MM.1S (cell line): ENCODE measurements at regions not wholly inside any gene's neighbourhood (a gene's known extent, or its start where the extent isn't known, plus 50 kb on each side); places are given as distances from the start of the nearest gene placed in this dataset.

Source experiments
- DNase-seq: peaks from one replicate; pipeline ENCODE4 v3.0.0-alpha.2; 2015
- H2AFZ ChIP-seq: fragments of 300-600 bp; sonication (generic); 2 replicates; pipeline ENCODE4 v1.6.0; 2016; ENCODE audit warnings: antibody characterized with exemption, low read length
- H3F3A ChIP-seq: fragments of 300-600 bp; sonication (generic); 2 replicates; pipeline ENCODE4 v1.6.1; 2016; ENCODE audit warnings: mild to moderate bottlenecking, antibody characterized with exemption, low read length, moderate library complexity, mixed read lengths; ENCODE audit not compliant: insufficient read depth
- H3K27ac ChIP-seq: fragments of 300-600 bp; sonication (generic); 2 replicates; pipeline ENCODE4 v1.5.1; 2016; ENCODE audit warnings: mild to moderate bottlenecking, low read length
- H3K27me3 ChIP-seq: fragments of 300-600 bp; sonication (generic); replicated peaks from 2 replicates; pipeline ENCODE4 v1.6.0; 2016; ENCODE audit warnings: low read length; ENCODE audit not compliant: insufficient read depth
- H3K36me3 ChIP-seq: fragments of 300-600 bp; sonication (generic); replicated peaks from 2 replicates; pipeline ENCODE4 v1.6.1; 2016; ENCODE audit warnings: mild to moderate bottlenecking, low read length, mixed read lengths; ENCODE audit not compliant: insufficient read depth
- H3K4me1 ChIP-seq: fragments of 300-600 bp; sonication (generic); 2 replicates; pipeline ENCODE4 v1.6.1; 2016; ENCODE audit warnings: low read length, mixed read lengths
- H3K4me2 ChIP-seq: fragments of 300-600 bp; sonication (generic); 2 replicates; pipeline ENCODE4 v1.6.0; 2016; ENCODE audit warnings: low read depth, low read length
- H3K4me3 ChIP-seq: fragments of 300-600 bp; sonication (generic); 2 replicates; pipeline ENCODE4 v1.5.1; 2016; ENCODE audit warnings: low read length, mixed read lengths
- H3K79me2 ChIP-seq: fragments of 300-600 bp; sonication (generic); 2 replicates; pipeline ENCODE4 v1.6.1; 2016; ENCODE audit warnings: mixed run types, low read length, mixed read lengths
- H3K9ac ChIP-seq: fragments of 300-600 bp; sonication (generic); 2 replicates; pipeline ENCODE4 v1.6.1; 2016; ENCODE audit warnings: low read length, mixed read lengths
- H3K9me2 ChIP-seq: fragments of 300-600 bp; sonication (generic); replicated peaks from 2 replicates; pipeline ENCODE4 v1.6.1; 2016; ENCODE audit warnings: mild to moderate bottlenecking, low read length, mixed read lengths; ENCODE audit not compliant: insufficient read depth
- H3K9me3 ChIP-seq: fragments of 300-600 bp; sonication (generic); replicated peaks from 2 replicates; pipeline ENCODE4 v1.6.1; 2016; ENCODE audit warnings: mild to moderate bottlenecking, low read length, mixed read lengths; ENCODE audit not compliant: insufficient read depth
- H4K20me1 ChIP-seq: fragments of 300-600 bp; sonication (generic); 2 replicates; pipeline ENCODE4 v1.6.1; 2016; ENCODE audit warnings: mild to moderate bottlenecking, low read length, moderate library complexity, mixed read lengths; ENCODE audit not compliant: insufficient read depth
- EZH2 ChIP-seq: fragments of 300-600 bp; sonication (generic); optimal IDR thresholded peaks from 2 replicates; pipeline ENCODE3; 2017; ENCODE audit warnings: low read depth, mild to moderate bottlenecking, antibody characterized with exemption, low read length, mixed read lengths
- EZH2phosphoT487 ChIP-seq: fragments of 300-600 bp; sonication (generic); IDR thresholded peaks from 2 replicates; pipeline ENCODE4 v1.6.1; 2018; ENCODE audit warnings: antibody characterized with exemption, low read length
- TF ChIP-seq, protein P1 (sequence below): fragments of 300-600 bp; sonication (generic); IDR thresholded peaks from 2 replicates; pipeline ENCODE4 v1.5.1; 2016; ENCODE audit warnings: antibody characterized with exemption, low read length, mixed read lengths

GRCh38 chr10:33710006-33710405, 375.5 kb upstream of the NRP1 start:
- no peak overlapping the region for H3K9ac ChIP-seq
- no peaks in the 10 kb centered on the region for H4K20me1 ChIP-seq
- H3F3A ChIP-seq, result no peaks in the 10 kb centered on the region
- H2AFZ ChIP-seq, result no peak overlapping the region
- no peaks in the 10 kb centered on the region for H3K4me1 ChIP-seq
- no peaks in the 10 kb centered on the region for H3K27me3 ChIP-seq
- DNase-seq, result no peak
- no peak overlapping the region for H3K27ac ChIP-seq
- H3K4me2 ChIP-seq, result no peak overlapping the region
- no peaks in the 10 kb centered on the region for H3K36me3 ChIP-seq
- no peaks in the 10 kb centered on the region for H3K9me2 ChIP-seq
- no peaks in the 10 kb centered on the region for H3K9me3 ChIP-seq
- no peaks in the 10 kb centered on the region for H3K79me2 ChIP-seq
- H3K4me3 ChIP-seq, result no peak overlapping the region
- TF ChIP-seq, protein P1, sequence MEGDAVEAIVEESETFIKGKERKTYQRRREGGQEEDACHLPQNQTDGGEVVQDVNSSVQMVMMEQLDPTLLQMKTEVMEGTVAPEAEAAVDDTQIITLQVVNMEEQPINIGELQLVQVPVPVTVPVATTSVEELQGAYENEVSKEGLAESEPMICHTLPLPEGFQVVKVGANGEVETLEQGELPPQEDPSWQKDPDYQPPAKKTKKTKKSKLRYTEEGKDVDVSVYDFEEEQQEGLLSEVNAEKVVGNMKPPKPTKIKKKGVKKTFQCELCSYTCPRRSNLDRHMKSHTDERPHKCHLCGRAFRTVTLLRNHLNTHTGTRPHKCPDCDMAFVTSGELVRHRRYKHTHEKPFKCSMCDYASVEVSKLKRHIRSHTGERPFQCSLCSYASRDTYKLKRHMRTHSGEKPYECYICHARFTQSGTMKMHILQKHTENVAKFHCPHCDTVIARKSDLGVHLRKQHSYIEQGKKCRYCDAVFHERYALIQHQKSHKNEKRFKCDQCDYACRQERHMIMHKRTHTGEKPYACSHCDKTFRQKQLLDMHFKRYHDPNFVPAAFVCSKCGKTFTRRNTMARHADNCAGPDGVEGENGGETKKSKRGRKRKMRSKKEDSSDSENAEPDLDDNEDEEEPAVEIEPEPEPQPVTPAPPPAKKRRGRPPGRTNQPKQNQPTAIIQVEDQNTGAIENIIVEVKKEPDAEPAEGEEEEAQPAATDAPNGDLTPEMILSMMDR, result no peak
- TF ChIP-seq EZH2, result no peak

- no peaks in the 10 kb centered on the region for H3K27me3 ChIP-seq
- H3F3A ChIP-seq, result no peaks in the 10 kb centered on the region
- no peak overlapping the region for H3K4me2 ChIP-seq
- no peak overlapping the region for H3K4me3 ChIP-seq
- H4K20me1 ChIP-seq, result no peaks in the 10 kb centered on the region
- H3K36me3 ChIP-seq, result no peaks in the 10 kb centered on the region
- TF ChIP-seq EZH2phosphoT487, result no peak
- TF ChIP-seq EZH2, result no peak
- TF ChIP-seq, protein P1, result no peak
- H3K27ac ChIP-seq, result no peak overlapping the region
- H3K79me2 ChIP-seq, result no peaks in the 10 kb centered on the region
- no peak overlapping the region for H3K9ac ChIP-seq
- H2AFZ ChIP-seq, result no peak overlapping the region
- H3K9me3 ChIP-seq, result no peaks in the 10 kb centered on the region
- H3K9me2 ChIP-seq, result no peaks in the 10 kb centered on the region
- no peaks in the 10 kb centered on the region for H3K4me1 ChIP-seq
- no peak for DNase-seq
Measured at GRCh38 chr10:33709008-33709753, 374.7 kb upstream of the NRP1 start.

DNA sequence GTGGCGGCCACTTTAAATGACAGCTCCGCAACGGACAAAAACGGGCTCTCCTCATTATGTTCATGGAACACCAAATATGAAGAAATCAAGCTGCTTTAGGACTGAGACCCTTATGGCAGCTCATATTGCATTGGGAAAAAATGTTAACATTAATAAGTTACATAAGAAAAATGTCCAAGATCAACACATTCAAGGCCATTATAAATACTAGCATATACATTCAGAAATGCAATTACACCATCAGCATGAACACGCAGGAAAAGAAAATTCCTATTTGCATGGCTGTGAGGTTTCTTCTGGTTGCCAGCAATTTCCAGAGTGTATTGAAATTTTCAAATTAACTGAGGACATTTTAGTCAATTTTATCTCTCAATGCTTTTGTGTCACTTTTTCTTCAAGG, 374.1 kb upstream of the NRP1 start:
- no peak for DNase-seq
- no peak overlapping the region for H2AFZ ChIP-seq
- H4K20me1 ChIP-seq, result no peaks in the 10 kb centered on the region
- no peak overlapping the region for H3K27ac ChIP-seq
- H3K4me1 ChIP-seq, result no peaks in the 10 kb centered on the region
- no peaks in the 10 kb centered on the region for H3K79me2 ChIP-seq
- no peaks in the 10 kb centered on the region for H3F3A ChIP-seq
- H3K9me2 ChIP-seq, result no peaks in the 10 kb centered on the region
- no peak overlapping the region for H3K4me3 ChIP-seq
- TF ChIP-seq EZH2phosphoT487 (no peak), EZH2 (no peak)
- TF ChIP-seq, protein P1, result no peak
- H3K9me3 ChIP-seq, result no peaks in the 10 kb centered on the region
- no peak overlapping the region for H3K9ac ChIP-seq
- H3K27me3 ChIP-seq, result no peaks in the 10 kb centered on the region
- no peak overlapping the region for H3K4me2 ChIP-seq
- no peaks in the 10 kb centered on the region for H3K36me3 ChIP-seq
